ENCODE measurements at regions not wholly inside any gene's neighbourhood (a gene's known extent, or its start where the extent isn't known, plus 50 kb on each side); places are given as distances from the start of the nearest gene placed in this dataset.
A peak's percentile ranks its signal among the peaks of the same experiment; 100 is the strongest.
"Not testable (repeated sequence)": the region's sequence is repeated elsewhere in the genome, so short reads cannot be mapped to it uniquely, and the experiment has no call there.

DNA sequence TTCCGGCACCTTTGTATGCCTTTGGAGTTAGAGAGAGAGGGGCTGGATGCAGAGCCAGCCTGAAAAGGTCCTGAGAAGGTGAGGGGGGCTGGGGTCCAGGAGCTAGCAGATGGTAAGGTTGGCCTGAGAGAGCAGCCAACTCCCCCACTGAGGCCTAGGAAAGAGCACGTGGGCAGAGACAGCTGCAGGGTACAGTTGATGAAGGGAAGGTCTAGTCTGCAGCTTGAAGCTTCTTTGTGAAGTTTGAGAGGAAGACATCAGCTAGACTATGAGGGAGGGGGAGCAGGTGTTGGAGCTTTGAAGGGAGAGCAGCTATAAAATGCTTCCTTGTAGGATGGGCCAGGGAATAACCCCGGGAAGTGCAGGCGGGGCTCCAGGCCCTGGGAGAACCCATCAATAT is 289.3 kb upstream of the AMIGO2 start:
- no peaks in the 10 kb centered on the region for H3K9me3 ChIP-seq (ENCODE audit: low read depth)
- no peaks in the 10 kb centered on the region for H3F3A ChIP-seq (ENCODE audit: insufficient read depth)
- no peak for DNase-seq
- no peaks in the 10 kb centered on the region for H3K27me3 ChIP-seq (replicated peaks; ENCODE audit: insufficient read depth)
- no peaks in the 10 kb centered on the region for H3K36me3 ChIP-seq (ENCODE audit: low read depth)
- WGBS, 2 experiments (ENCODE audit: low coverage in 1 of 2, low lambda C conversion rate in 2 of 2, missing lambda C conversion rate in 2 of 2): 67 to 77% methylated on average over 4 of the region's 4 CpGs
- no peak overlapping the region for H2AFZ ChIP-seq
- no peak overlapping the region for H3K9ac ChIP-seq
- TF ChIP-seq EZH2 (IDR thresholded peaks at IDR 0.05; ENCODE audit: insufficient read depth, poor library complexity, severe bottlenecking) (no peak), EZH2phosphoT487 (IDR thresholded peaks at IDR 0.05; ENCODE audit: insufficient read depth, low read depth) (no peak)
- no peak overlapping the region for H3K27ac ChIP-seq
- in situ Hi-C loops (cut with MboI): no loop called here
- H3K9me2 ChIP-seq (ENCODE audit: insufficient read depth): no peaks in the 10 kb centered on the region
- no peaks in the 10 kb centered on the region for H4K20me1 ChIP-seq (ENCODE audit: insufficient read depth)
- no peaks in the 10 kb centered on the region for H3K4me1 ChIP-seq (ENCODE audit: insufficient read depth)
- H3K4me2 ChIP-seq (ENCODE audit: unreplicated experiment): no peak overlapping the region
- no peaks in the 10 kb centered on the region for H3K79me2 ChIP-seq (ENCODE audit: insufficient read depth)
- no peak overlapping the region for H3K4me3 ChIP-seq

DNA sequence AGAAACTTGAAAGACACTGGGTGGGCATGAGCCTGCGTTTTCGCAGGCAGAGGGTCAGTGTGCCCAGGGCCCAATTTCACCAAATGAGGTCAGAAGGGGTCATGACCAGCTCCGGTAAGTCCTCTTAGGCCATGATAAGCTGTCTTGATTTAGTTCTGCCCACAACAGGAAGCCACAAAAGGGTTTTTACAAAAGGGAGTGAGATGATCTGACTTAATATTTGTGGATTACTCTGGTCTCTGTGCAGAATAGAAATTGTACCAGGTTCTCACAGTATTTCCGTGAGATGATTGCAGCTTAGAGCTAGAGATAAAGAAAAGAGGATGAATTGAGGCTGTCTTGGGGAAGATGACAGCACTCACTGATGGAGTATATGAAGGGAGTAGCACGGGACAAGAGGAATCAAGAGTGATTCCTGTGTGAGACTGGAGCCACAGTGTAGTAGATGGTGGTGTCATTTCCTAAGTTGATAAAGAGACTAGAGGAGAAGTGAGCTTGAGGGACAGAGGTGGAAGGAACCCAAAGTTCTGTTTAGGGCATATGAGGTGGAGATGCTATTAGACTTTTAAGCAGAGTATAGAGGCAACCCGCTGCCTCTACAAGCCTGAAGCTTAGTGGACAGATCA is 288.3 kb upstream of the AMIGO2 start:
- in situ Hi-C loops (cut with MboI): no loop called here
- no peaks in the 10 kb centered on the region for H3K79me2 ChIP-seq (ENCODE audit: insufficient read depth)
- no peak overlapping the region for H3K9ac ChIP-seq
- H3K36me3 ChIP-seq (ENCODE audit: low read depth): no peaks in the 10 kb centered on the region
- WGBS, 2 experiments (ENCODE audit: low coverage in 1 of 2, low lambda C conversion rate in 2 of 2, missing lambda C conversion rate in 2 of 2): 85 to 86% methylated on average over 6 of the region's 6 CpGs
- H3K9me3 ChIP-seq (ENCODE audit: low read depth): no peaks in the 10 kb centered on the region
- H3K4me2 ChIP-seq (ENCODE audit: unreplicated experiment): no peak overlapping the region
- no peaks in the 10 kb centered on the region for H3K4me1 ChIP-seq (ENCODE audit: insufficient read depth)
- no peak for TF ChIP-seq EZH2 (IDR thresholded peaks at IDR 0.05; ENCODE audit: insufficient read depth, poor library complexity, severe bottlenecking)
- TF ChIP-seq EZH2phosphoT487 (IDR thresholded peaks at IDR 0.05; ENCODE audit: insufficient read depth, low read depth): no peak
- H3K27ac ChIP-seq: no peak overlapping the region
- no peak overlapping the region for H2AFZ ChIP-seq
- no peaks in the 10 kb centered on the region for H3K27me3 ChIP-seq (replicated peaks; ENCODE audit: insufficient read depth)
- H3K4me3 ChIP-seq: no peak overlapping the region
- H4K20me1 ChIP-seq (ENCODE audit: insufficient read depth): no peaks in the 10 kb centered on the region
- DNase-seq: no peak
- H3K9me2 ChIP-seq (ENCODE audit: insufficient read depth): no peaks in the 10 kb centered on the region
- H3F3A ChIP-seq (ENCODE audit: insufficient read depth): no peaks in the 10 kb centered on the region

DNA sequence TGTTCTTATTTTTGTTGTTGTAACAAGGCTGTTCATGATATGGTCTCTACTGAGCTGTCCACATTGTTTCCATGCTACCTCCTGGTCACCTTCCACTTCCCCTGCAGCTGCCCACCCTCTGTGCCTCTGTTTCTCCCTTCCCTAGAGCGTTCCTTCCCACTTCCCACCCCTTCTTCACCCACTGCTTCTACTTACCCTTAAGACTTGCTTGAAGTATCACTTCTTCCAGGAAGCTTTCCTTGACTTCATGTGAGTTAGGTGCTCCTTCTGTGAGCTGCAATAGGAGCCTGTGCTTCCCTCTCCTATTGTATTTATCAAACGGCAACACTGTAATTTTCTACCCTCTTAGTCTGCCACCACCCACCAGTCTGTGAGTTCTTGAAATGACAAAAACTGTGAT is 286.8 kb upstream of the AMIGO2 start:
- H3K79me2 ChIP-seq (ENCODE audit: insufficient read depth): no peaks in the 10 kb centered on the region
- no peaks in the 10 kb centered on the region for H3F3A ChIP-seq (ENCODE audit: insufficient read depth)
- in situ Hi-C loops (cut with MboI): no loop called here
- no peak overlapping the region for H3K9ac ChIP-seq
- no peak overlapping the region for H3K27ac ChIP-seq
- WGBS, 2 experiments (ENCODE audit: low coverage in 1 of 2, low lambda C conversion rate in 2 of 2, missing lambda C conversion rate in 2 of 2): 95 to 97% methylated on average over 2 of the region's 2 CpGs
- H3K27me3 ChIP-seq (replicated peaks; ENCODE audit: insufficient read depth): no peaks in the 10 kb centered on the region
- no peak for DNase-seq
- no peak overlapping the region for H3K4me3 ChIP-seq
- no peak overlapping the region for H3K4me2 ChIP-seq (ENCODE audit: unreplicated experiment)
- H2AFZ ChIP-seq: peak overlapping the region; percentile 76; the same call in 1 of the 2 replicates
- H3K36me3 ChIP-seq (ENCODE audit: low read depth): no peaks in the 10 kb centered on the region
- H3K9me3 ChIP-seq (ENCODE audit: low read depth): no peaks in the 10 kb centered on the region
- TF ChIP-seq EZH2 (IDR thresholded peaks at IDR 0.05; ENCODE audit: insufficient read depth, poor library complexity, severe bottlenecking) (no peak), EZH2phosphoT487 (IDR thresholded peaks at IDR 0.05; ENCODE audit: insufficient read depth, low read depth) (no peak)
- no peaks in the 10 kb centered on the region for H3K9me2 ChIP-seq (ENCODE audit: insufficient read depth)
- no peaks in the 10 kb centered on the region for H4K20me1 ChIP-seq (ENCODE audit: insufficient read depth)
- H3K4me1 ChIP-seq (ENCODE audit: insufficient read depth): no peaks in the 10 kb centered on the region

DNA sequence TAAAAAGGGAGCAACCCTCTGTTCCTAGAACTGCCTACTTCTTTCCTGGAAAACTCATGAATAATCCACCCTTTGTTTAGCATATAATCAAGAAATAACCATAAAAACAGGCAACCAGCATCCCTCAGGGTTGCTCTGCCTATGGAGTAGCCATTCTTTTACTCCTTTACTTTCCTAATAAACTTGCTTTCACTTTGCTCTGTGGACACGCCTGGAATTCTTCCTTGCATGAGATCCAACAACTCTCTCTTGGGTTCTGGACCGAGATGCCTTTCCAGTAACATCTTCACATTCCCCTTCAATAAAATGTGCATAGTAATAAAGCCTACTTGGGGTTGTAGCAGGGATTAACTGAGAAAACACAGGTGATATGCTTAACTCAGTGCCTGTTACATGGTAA is 286.4 kb upstream of the AMIGO2 start:
- Histone ChIP-seq H3K27me3 (replicated peaks; ENCODE audit: insufficient read depth) (no peaks in the 10 kb centered on the region), H3K36me3 (ENCODE audit: low read depth) (no peaks in the 10 kb centered on the region), H3K27ac (no peak overlapping the region), H3K9me2 (ENCODE audit: insufficient read depth) (no peaks in the 10 kb centered on the region), H3K9ac (no peak overlapping the region), H3F3A (ENCODE audit: insufficient read depth) (no peaks in the 10 kb centered on the region), H3K4me1 (ENCODE audit: insufficient read depth) (no peaks in the 10 kb centered on the region), H3K4me3 (no peak overlapping the region), H3K4me2 (ENCODE audit: unreplicated experiment) (no peak overlapping the region), H3K9me3 (ENCODE audit: low read depth) (no peaks in the 10 kb centered on the region), H2AFZ (peak overlapping the region; percentile 76), H4K20me1 (ENCODE audit: insufficient read depth) (no peaks in the 10 kb centered on the region), H3K79me2 (ENCODE audit: insufficient read depth) (no peaks in the 10 kb centered on the region)
- in situ Hi-C loops (cut with MboI): no loop called here
- no peak for DNase-seq
- TF ChIP-seq EZH2 (IDR thresholded peaks at IDR 0.05; ENCODE audit: insufficient read depth, poor library complexity, severe bottlenecking) (no peak), EZH2phosphoT487 (IDR thresholded peaks at IDR 0.05; ENCODE audit: insufficient read depth, low read depth) (no peak)
- WGBS, 2 experiments (ENCODE audit: low coverage in 1 of 2, low lambda C conversion rate in 2 of 2, missing lambda C conversion rate in 2 of 2): 6 to 10% methylated on average over 2 of the region's 2 CpGs

DNA sequence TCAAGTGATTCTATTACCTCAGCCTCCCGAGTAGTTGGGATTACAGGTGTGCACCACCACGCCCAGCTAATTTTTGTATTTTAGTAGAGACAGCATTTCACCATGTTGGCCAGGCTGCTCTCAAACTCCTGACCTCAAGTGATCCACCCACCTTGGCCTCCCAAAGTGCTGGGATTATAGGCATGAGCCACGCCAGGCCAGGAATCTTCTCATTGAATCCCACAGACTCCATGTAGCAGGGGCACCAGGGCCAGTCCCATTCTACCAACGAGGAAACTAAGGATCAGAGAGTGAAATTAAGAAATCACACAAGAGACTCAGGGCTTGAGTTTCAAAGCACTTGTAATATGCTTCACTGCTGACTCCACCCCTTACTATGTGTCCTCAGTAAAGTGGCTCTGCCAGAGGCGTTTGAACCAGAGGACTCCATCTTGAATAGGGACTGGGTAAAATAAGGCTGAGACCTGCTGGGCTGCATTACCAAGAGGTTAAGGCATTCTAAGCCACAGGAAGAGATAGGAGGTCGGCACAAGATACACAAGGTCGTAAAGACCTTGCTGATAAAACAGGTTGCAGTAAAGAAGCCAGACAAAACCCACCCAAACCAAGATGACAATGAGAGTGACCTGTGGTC is 285.8 kb upstream of the AMIGO2 start:
- 75 to 79% methylated on average over 7 of the region's 7 CpGs for WGBS, 2 experiments (ENCODE audit: low coverage in 1 of 2, low lambda C conversion rate in 2 of 2, missing lambda C conversion rate in 2 of 2)
- H3K27ac ChIP-seq; H3K9me3 ChIP-seq (ENCODE audit: low read depth); H3F3A ChIP-seq (ENCODE audit: insufficient read depth); H3K9me2 ChIP-seq (ENCODE audit: insufficient read depth); H3K36me3 ChIP-seq (ENCODE audit: low read depth); H3K79me2 ChIP-seq (ENCODE audit: insufficient read depth); H4K20me1 ChIP-seq (ENCODE audit: insufficient read depth); H3K4me2 ChIP-seq (ENCODE audit: unreplicated experiment); H3K4me3 ChIP-seq; H3K4me1 ChIP-seq (ENCODE audit: insufficient read depth); in situ Hi-C loops (cut with MboI); DNase-seq; H3K9ac ChIP-seq; H3K27me3 ChIP-seq (replicated peaks; ENCODE audit: insufficient read depth): not testable (repeated sequence)
- peak overlapping the region; percentile 76 for H2AFZ ChIP-seq
